SH-SY5Y (cell line): ENCODE measurements at regions not wholly inside any gene's neighbourhood (a gene's known extent, or its start where the extent isn't known, plus 50 kb on each side); places are given as distances from the start of the nearest gene placed in this dataset.

Source experiments
- GATA2 ChIP-seq: IDR thresholded peaks from 2 replicates; pipeline ENCODE4 v1.6.1; 2011; ENCODE audit warnings: mild to moderate bottlenecking, low read depth, low read length
- GATA3 ChIP-seq: IDR thresholded peaks from 2 replicates; pipeline ENCODE4 v1.6.1; 2011; ENCODE audit warnings: low read depth, mild to moderate bottlenecking, low read length, moderate library complexity

GRCh38 chr4:159045321-159045720 is 57.6 kb upstream of the RAPGEF2 start:
- TF ChIP-seq GATA2 (no peak), GATA3 (no peak)

DNA sequence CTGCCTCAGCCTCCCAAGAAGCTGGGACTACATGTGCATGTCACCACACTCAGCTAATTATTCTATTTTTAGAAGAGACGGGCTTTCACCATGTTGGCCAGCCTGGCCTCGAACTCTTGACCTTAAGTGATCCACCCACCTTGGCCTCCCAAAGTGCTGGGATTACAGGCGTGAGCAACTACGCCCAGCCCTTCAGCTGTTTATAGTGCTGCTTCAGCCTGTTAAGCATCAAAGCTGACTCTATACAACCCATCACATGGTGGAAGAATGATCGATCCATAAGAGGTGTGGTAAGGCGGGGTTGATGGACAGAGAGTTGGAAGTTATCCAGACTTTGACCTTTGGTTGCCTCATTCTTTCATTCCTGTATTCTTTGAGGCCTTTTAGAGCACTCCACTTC is 56.2 kb upstream of the RAPGEF2 start:
- TF ChIP-seq GATA2, result no peak
- no peak for TF ChIP-seq GATA3

GRCh38 chr4:159047478-159048165 is 55.3 kb upstream of the RAPGEF2 start:
- no peak for TF ChIP-seq GATA3
- TF ChIP-seq GATA2, result 0 out of 2 replicates have a peak, but pooled peaks have one; percentile 10

- TF ChIP-seq GATA3 (no peak), GATA2 (no peak)
Observed at GRCh38 chr4:159048166-159048886, 54.6 kb upstream of the RAPGEF2 start.

DNA sequence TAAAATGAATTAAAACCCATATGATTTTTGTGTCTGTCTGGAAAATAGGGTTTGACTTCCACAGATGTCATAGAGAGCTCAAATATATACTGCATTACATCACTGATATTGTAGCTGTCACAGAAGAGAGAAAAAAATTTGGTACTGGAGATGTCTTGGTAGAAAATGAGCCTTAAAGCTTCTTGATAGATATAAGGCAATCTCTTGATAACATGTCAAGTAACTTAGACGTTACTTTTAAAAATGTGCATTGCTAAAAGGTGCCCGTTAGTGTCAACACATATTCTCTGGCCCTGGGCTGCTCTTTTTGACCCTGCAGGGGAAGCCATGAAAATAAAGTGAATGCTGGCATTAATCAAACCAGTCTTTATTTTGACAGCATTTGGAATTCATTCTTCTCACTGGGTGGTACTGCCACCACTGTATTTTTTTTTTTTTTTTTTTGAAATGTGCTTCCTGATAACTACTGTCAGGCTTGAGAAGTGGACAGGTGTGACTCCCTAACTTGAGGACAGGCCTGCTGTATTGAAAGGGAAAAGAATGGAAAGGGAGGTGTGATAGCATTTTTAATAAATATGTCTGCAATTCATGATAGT is 53.0 kb upstream of the RAPGEF2 start:
- no peak for TF ChIP-seq GATA2
- TF ChIP-seq GATA3, result no peak

- TF ChIP-seq GATA2 (no peak), GATA3 (no peak)
Observed at GRCh38 chr4:159051245-159052071, 51.4 kb upstream of the RAPGEF2 start.

DNA sequence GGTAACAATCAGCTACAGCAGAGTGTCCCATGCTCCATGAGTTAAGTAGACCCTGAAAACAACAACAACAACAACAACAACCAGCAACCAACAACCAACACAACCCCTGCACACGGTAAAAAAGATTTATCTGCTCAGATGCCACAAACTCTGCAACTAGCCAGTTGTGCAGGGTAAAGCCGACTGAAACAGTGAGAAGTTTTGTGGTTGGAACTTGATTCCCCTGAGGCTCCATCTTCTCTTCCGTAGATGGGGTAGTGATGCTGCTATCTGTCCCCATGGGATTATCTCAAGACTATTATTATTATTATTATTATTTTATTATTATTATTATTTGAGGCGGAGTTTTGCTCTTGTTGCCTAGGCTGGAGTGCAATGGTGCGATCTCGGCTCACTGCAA is 50.6 kb upstream of the RAPGEF2 start:
- TF ChIP-seq GATA3, result no peak
- TF ChIP-seq GATA2, result no peak
